Astrocyte (in vitro differentiated cells and primary cell): ENCODE measurements at regions not wholly inside any gene's neighbourhood (a gene's known extent, or its start where the extent isn't known, plus 50 kb on each side); places are given as distances from the start of the nearest gene placed in this dataset.

Experiments
- DNase-seq: peaks from one replicate; pipeline ENCODE4 v3.0.0-alpha.2; 2010; ENCODE audit warnings: low read depth
- FAIRE-seq: peaks from 2 replicates; lab custom pipeline; 2011; peaks lifted over from hg19 to GRCh38; lab: Jason Lieb, UNC
- H2AFZ ChIP-seq: 2 replicates; pipeline ENCODE4 v1.6.0; 2012; ENCODE audit warnings: low read depth, low read length, inconsistent platforms
- H3K27ac ChIP-seq: 2 replicates; pipeline ENCODE4 v1.5.1; 2011; ENCODE audit warnings: low read depth, low read length, inconsistent platforms
- H3K27me3 ChIP-seq: 2 replicates; pipeline ENCODE4 v1.6.0; 2011; ENCODE audit warnings: low read length, inconsistent platforms; ENCODE audit not compliant: insufficient read depth
- H3K36me3 ChIP-seq: 2 replicates; pipeline ENCODE4 v1.5.1; 2011; ENCODE audit warnings: low read length, inconsistent platforms; ENCODE audit not compliant: insufficient read depth
- H3K4me1 ChIP-seq: 2 replicates; pipeline ENCODE4 v1.5.1; 2011; ENCODE audit warnings: low read length, inconsistent platforms; ENCODE audit not compliant: insufficient read depth
- H3K4me2 ChIP-seq: 2 replicates; pipeline ENCODE4 v1.6.0; 2012; ENCODE audit warnings: low read length, inconsistent platforms
- H3K4me3 ChIP-seq: 2 replicates; pipeline ENCODE4 v1.5.1; 2011; ENCODE audit warnings: low read depth, mild to moderate bottlenecking, low read length, inconsistent platforms; ENCODE audit not compliant: insufficient read depth
- H3K79me2 ChIP-seq: 2 replicates; pipeline ENCODE4 v1.6.0; 2012; ENCODE audit warnings: mild to moderate bottlenecking, low read length, inconsistent platforms; ENCODE audit not compliant: insufficient read depth
- H3K9ac ChIP-seq: 2 replicates; pipeline ENCODE4 v1.6.0; 2012; ENCODE audit warnings: mild to moderate bottlenecking, low read length, inconsistent platforms
- H3K9me3 ChIP-seq: 2 replicates; pipeline ENCODE4 v1.5.1; 2012; ENCODE audit warnings: low read depth, mild to moderate bottlenecking, low read length, inconsistent platforms; ENCODE audit not compliant: insufficient read depth
- H4K20me1 ChIP-seq: 2 replicates; pipeline ENCODE4 v1.6.0; 2012; ENCODE audit warnings: low read length, inconsistent platforms; ENCODE audit not compliant: insufficient read depth
- H3K27ac Mint-ChIP-seq: one replicate; pipeline ENCODE4 v1.8.0; 2021; ENCODE audit warnings: mild to moderate bottlenecking, mixed read lengths; ENCODE audit not compliant: unreplicated experiment
- H3K27me3 Mint-ChIP-seq: one replicate; pipeline ENCODE4 v1.8.0; 2021; ENCODE audit warnings: low read depth, mixed read lengths; ENCODE audit not compliant: unreplicated experiment
- H3K36me3 Mint-ChIP-seq: one replicate; pipeline ENCODE4 v1.8.0; 2021; ENCODE audit warnings: low read depth, mixed read lengths; ENCODE audit not compliant: unreplicated experiment
- H3K4me1 Mint-ChIP-seq: one replicate; pipeline ENCODE4 v1.8.0; 2021; ENCODE audit warnings: low read depth, mixed read lengths; ENCODE audit not compliant: unreplicated experiment
- H3K4me3 Mint-ChIP-seq: one replicate; pipeline ENCODE4 v1.8.0; 2021; ENCODE audit warnings: mild to moderate bottlenecking, moderate library complexity, mixed read lengths; ENCODE audit not compliant: unreplicated experiment
- H3K9me3 Mint-ChIP-seq: one replicate; pipeline ENCODE4 v1.8.0; 2021; ENCODE audit warnings: mild to moderate bottlenecking, mixed read lengths; ENCODE audit not compliant: unreplicated experiment
- CTCF ChIP-seq: IDR thresholded peaks from 2 replicates; pipeline ENCODE4 v1.5.1; 2011; ENCODE audit warnings: low read depth, mild to moderate bottlenecking, inconsistent platforms, low read length, moderate library complexity; ENCODE audit not compliant: insufficient read depth
- EZH2 ChIP-seq: IDR thresholded peaks from 2 replicates; pipeline ENCODE4 v1.6.1; 2012; ENCODE audit warnings: mild to moderate bottlenecking, low read length, inconsistent platforms; ENCODE audit not compliant: insufficient read depth

- H2AFZ ChIP-seq = no peak overlapping the region
- no peak for FAIRE-seq
Measured at GRCh38 chr4:119984996-119985395, 81.7 kb downstream of the MAD2L1 start.

GRCh38 chr4:119982756-119983155, 83.9 kb downstream of the MAD2L1 start:
- H3K27ac Mint-ChIP-seq = no peak overlapping the region
- Histone ChIP-seq H3K79me2 (no peaks in the 10 kb centered on the region), H3K4me2 (no peak overlapping the region), H3K27me3 (no peaks in the 10 kb centered on the region), H2AFZ (no peak overlapping the region), H3K4me1 (no peaks in the 10 kb centered on the region), H3K36me3 (no peaks in the 10 kb centered on the region), H4K20me1 (no peaks in the 10 kb centered on the region), H3K27ac (no peak overlapping the region), H3K9me3 (no peaks in the 10 kb centered on the region), H3K9ac (no peak overlapping the region), H3K4me3 (no peak overlapping the region)
- no peaks in the 10 kb centered on the region for H3K4me1 Mint-ChIP-seq
- H3K36me3 Mint-ChIP-seq = no peaks in the 10 kb centered on the region
- FAIRE-seq = no peak
- DNase-seq = no peak
- no peak for TF ChIP-seq EZH2
- H3K27me3 Mint-ChIP-seq = no peaks in the 10 kb centered on the region
- H3K4me3 Mint-ChIP-seq = no peak overlapping the region
- H3K9me3 Mint-ChIP-seq = no peaks in the 10 kb centered on the region

More at GRCh38 chr4:119984996-119985395, 81.7 kb downstream of the MAD2L1 start:
- Mint-ChIP-seq H3K36me3 (no peaks in the 10 kb centered on the region), H3K9me3 (peaks cover 1% of the 10 kb centered on the region), H3K4me3 (no peak overlapping the region), H3K4me1 (no peaks in the 10 kb centered on the region), H3K27me3 (no peaks in the 10 kb centered on the region), H3K27ac (no peak overlapping the region)
- H4K20me1 ChIP-seq = no peaks in the 10 kb centered on the region
- no peak overlapping the region for H3K4me3 ChIP-seq
- no peaks in the 10 kb centered on the region for H3K9me3 ChIP-seq
- H3K27ac ChIP-seq = no peak overlapping the region
- DNase-seq = no peak
- no peaks in the 10 kb centered on the region for H3K79me2 ChIP-seq
- H3K9ac ChIP-seq = no peak overlapping the region
- H3K36me3 ChIP-seq = no peaks in the 10 kb centered on the region
- no peak overlapping the region for H3K4me2 ChIP-seq
- no peaks in the 10 kb centered on the region for H3K4me1 ChIP-seq
- TF ChIP-seq EZH2 = no peak
- no peaks in the 10 kb centered on the region for H3K27me3 ChIP-seq

- Histone ChIP-seq H3K9ac (no peak overlapping the region), H3K79me2 (no peaks in the 10 kb centered on the region), H3K4me1 (no peaks in the 10 kb centered on the region), H3K4me3 (no peak overlapping the region), H3K9me3 (no peaks in the 10 kb centered on the region), H3K27ac (no peak overlapping the region), H3K36me3 (no peaks in the 10 kb centered on the region), H2AFZ (no peak overlapping the region), H3K27me3 (no peaks in the 10 kb centered on the region), H4K20me1 (no peaks in the 10 kb centered on the region), H3K4me2 (no peak overlapping the region)
- H3K4me3 Mint-ChIP-seq = no peak overlapping the region
- TF ChIP-seq CTCF (no peak), EZH2 (no peak)
- H3K27me3 Mint-ChIP-seq = no peaks in the 10 kb centered on the region
- H3K9me3 Mint-ChIP-seq = no peaks in the 10 kb centered on the region
- FAIRE-seq (no peak), DNase-seq (no peak)
- H3K36me3 Mint-ChIP-seq = no peaks in the 10 kb centered on the region
- no peak overlapping the region for H3K27ac Mint-ChIP-seq
- no peaks in the 10 kb centered on the region for H3K4me1 Mint-ChIP-seq
Measured at GRCh38 chr4:119980456-119980855, 86.2 kb downstream of the MAD2L1 start.
